Psoas muscle (tissue), 7 donors: ENCODE measurements at regions not wholly inside any gene's neighbourhood (a gene's known extent, or its start where the extent isn't known, plus 50 kb on each side); places are given as distances from the start of the nearest gene placed in this dataset.

Source experiments
- ATAC-seq, 4 donors: fragments of 200-7000 bp; cut with Tn5 transposase; one replicate each; pipeline ENCODE4 v1.9.1; 2020; ENCODE audit warnings: moderate library complexity in 3 of 4, mild to moderate bottlenecking in 2 of 4
- DNase-seq, 2 donors: peaks; one replicate each; pipeline ENCODE4 v3.0.0-alpha.2; 2020
- H3K27ac ChIP-seq: fragments of 200-600 bp; one replicate; pipeline ENCODE4 v1.8.0; 2022
- H3K27me3 ChIP-seq, 3 donors: fragments of 200-600 bp in 1 of 3; one replicate each; pipeline versions ENCODE4 v1.6.1 to v1.8.0; 2013 to 2022; ENCODE audit warnings: low read length in 2 of 3, mild to moderate bottlenecking in 2 of 3, moderate library complexity in 1 of 3; ENCODE audit not compliant: insufficient read depth in 3 of 3
- H3K36me3 ChIP-seq, 2 donors: fragments of 200-600 bp in 1 of 2; one replicate each; pipeline versions ENCODE4 v1.6.1 to v1.8.0; 2013 to 2022; ENCODE audit warnings: low read depth in 1 of 2, mild to moderate bottlenecking in 1 of 2, moderate library complexity in 1 of 2; ENCODE audit not compliant: insufficient read depth in 1 of 2
- H3K4me1 ChIP-seq: fragments of 200-600 bp; one replicate; pipeline ENCODE4 v1.8.0; 2022
- H3K4me3 ChIP-seq: fragments of 200-600 bp; one replicate; pipeline ENCODE4 v1.8.0; 2022; ENCODE audit warnings: mild to moderate bottlenecking
- H3K9me3 ChIP-seq: fragments of 200-600 bp; one replicate; pipeline ENCODE4 v1.8.0; 2022
- CTCF ChIP-seq: fragments of 200-600 bp; IDR thresholded peaks from one replicate; pipeline ENCODE4 v1.8.0; 2022; ENCODE audit warnings: antibody characterized with exemption
- WGBS, 3 donors: extraction: QIAGEN DNeasy Blood & Tissue Kit; methylation state at CpG; one replicate each; pipeline versions ENCODE4 v1.1.6 to v1.1.7; 2013; 5-methylcytosine and 5-hydroxymethylcytosine counted together
- intact Hi-C, 2 donors: fragments of 100-400 bp; cut with DNase I; formaldehyde crosslinking; loops; one replicate each; pipeline versions ENCODE4 v1.11.0 to v1.14.2; 2022
- donor health status: healthy with polysubstance abuse.
- donor health status: DM: no; HTN: no; CAD: no; lungs with moderate emphysema.
- donor health status: Bipolar disorder and iron deficiency.
- donor health status: healthy.
- donor health status: DM: yes; HTN: yes; CAD: no.
- donor health status: DM: no; HTN: no; CAD: no.
- donor health status: DM: yes; HTN: yes; CAD: no.

- H3K4me1 ChIP-seq: no peaks in the 10 kb centered on the region
- no peak overlapping the region for H3K27ac ChIP-seq
- H3K9me3 ChIP-seq: no peaks in the 10 kb centered on the region
- ATAC-seq (no peak), DNase-seq (no peak)
- TF ChIP-seq CTCF: no peak
- intact Hi-C loops: no loop called here
- WGBS, 3 donors: 73 to 77% (median 76%) methylated on average over 24 of the region's 24 CpGs
- no peaks in the 10 kb centered on the region for H3K36me3 ChIP-seq
- H3K4me3 ChIP-seq: no peak overlapping the region
- peaks cover 0 to 2% (median under 1%) of the 10 kb centered on the region in 3 donors for H3K27me3 ChIP-seq
These were observed 141.6 kb downstream of the EMX2 start for GRCh38 chr10:117684046-117684610.

- peak in 1 of 4 donors; percentile 50 for ATAC-seq
- TF ChIP-seq CTCF: no peak
- 10 to 17% (median 11%) methylated on average over 16 of the region's 16 CpGs for WGBS, 3 donors
These were observed 142.2 kb downstream of the EMX2 start for GRCh38 chr10:117684672-117685211.

DNA sequence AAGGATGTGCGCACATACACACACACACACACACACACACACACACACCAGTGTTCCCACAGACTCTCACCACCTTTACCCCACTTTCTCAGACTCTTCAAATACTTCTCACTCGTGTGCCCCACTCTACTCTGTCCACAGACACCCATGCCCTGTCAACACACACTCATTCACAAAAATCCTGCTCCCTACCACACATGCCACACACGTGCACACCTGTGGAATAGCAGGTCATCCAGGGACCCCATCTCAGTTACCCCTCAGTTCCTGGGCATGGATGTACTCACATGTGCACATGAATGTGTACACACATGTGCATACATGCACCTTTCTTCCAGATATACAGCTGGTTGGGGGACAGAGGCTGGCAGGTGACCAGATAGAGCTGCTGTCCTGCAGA is 142.9 kb downstream of the EMX2 start:
- H3K4me3 ChIP-seq: no peak overlapping the region
- no peaks in the 10 kb centered on the region for H3K4me1 ChIP-seq
- no peak for ATAC-seq
- no peaks in the 10 kb centered on the region for H3K36me3 ChIP-seq
- H3K27ac ChIP-seq: no peak overlapping the region
- no peak for DNase-seq
- WGBS, 3 donors: 63 to 79% (median 76%) methylated on average over 3 of the region's 3 CpGs
- TF ChIP-seq CTCF: no peak
- H3K9me3 ChIP-seq: no peaks in the 10 kb centered on the region
- intact Hi-C loops: no loop called here
- H3K27me3 ChIP-seq: peaks cover 0 to 6% (median 2%) of the 10 kb centered on the region in 3 donors

More at GRCh38 chr10:117684672-117685211, 142.2 kb downstream of the EMX2 start:
- Histone ChIP-seq H3K36me3 (no peaks in the 10 kb centered on the region), H3K27me3 (peaks cover 0 to 6% (median 2%) of the 10 kb centered on the region in 3 donors), H3K27ac (no peak overlapping the region), H3K4me3 (no peak overlapping the region), H3K9me3 (no peaks in the 10 kb centered on the region), H3K4me1 (no peaks in the 10 kb centered on the region)
- peak; percentile 48 to 79 for DNase-seq
- intact Hi-C loops: no loop called here

DNA sequence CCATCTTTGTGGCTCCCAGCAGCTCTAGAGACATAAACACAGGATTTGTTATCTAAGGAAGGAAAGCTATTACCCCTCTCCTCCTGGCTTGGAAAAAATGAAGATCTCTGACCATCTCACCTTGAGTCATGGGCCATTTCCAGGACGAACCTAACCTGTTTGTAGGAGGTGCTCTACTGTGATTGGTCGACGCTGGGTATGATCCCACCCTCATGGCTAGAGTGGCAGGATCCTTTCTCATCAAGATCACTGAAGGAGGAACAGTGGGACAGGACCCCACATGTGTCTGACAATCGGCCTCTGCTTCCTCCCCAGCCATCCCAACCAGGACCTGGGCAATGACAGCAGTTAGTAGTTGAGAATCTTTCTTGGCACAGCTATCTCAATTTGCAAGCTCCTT is 144.1 kb downstream of the EMX2 start:
- no peak for TF ChIP-seq CTCF
- WGBS, 3 donors: 79% methylated on average over 4 of the region's 4 CpGs
- Histone ChIP-seq H3K9me3 (no peaks in the 10 kb centered on the region), H3K27me3 (peaks cover 0 to 6% (median 2%) of the 10 kb centered on the region in 3 donors), H3K27ac (no peak overlapping the region), H3K4me1 (no peaks in the 10 kb centered on the region), H3K4me3 (no peak overlapping the region), H3K36me3 (no peaks in the 10 kb centered on the region)
- ATAC-seq: no peak
- intact Hi-C loops: no loop called here
- no peak for DNase-seq

GRCh38 chr10:117688358-117688757 is 145.8 kb downstream of the EMX2 start:
- DNase-seq (no peak), ATAC-seq (no peak)
- Histone ChIP-seq H3K4me3 (no peak overlapping the region), H3K27ac (no peak overlapping the region), H3K36me3 (no peaks in the 10 kb centered on the region), H3K4me1 (no peaks in the 10 kb centered on the region), H3K27me3 (peaks cover 0 to 6% (median 2%) of the 10 kb centered on the region in 3 donors), H3K9me3 (no peaks in the 10 kb centered on the region)
- TF ChIP-seq CTCF: no peak
- WGBS, 3 donors: 50 to 57% (median 54%) methylated on average over 3 of the region's 3 CpGs
- intact Hi-C loops: no loop called here
